K562 (cell line): ENCODE measurements at regions not wholly inside any gene's neighbourhood (a gene's known extent, or its start where the extent isn't known, plus 50 kb on each side); places are given as distances from the start of the nearest gene placed in this dataset.

Experiments used
- ATF7 ChIP-seq: fragments of 450-650 bp; IDR thresholded peaks from 2 replicates; pipeline ENCODE4 v1.7.1; 2014; ENCODE audit warnings: mild to moderate bottlenecking, moderate library complexity
- CBX2 ChIP-seq: fragments of 200-600 bp; sonication (generic); IDR thresholded peaks from one replicate; pipeline ENCODE4 v1.6.1; 2012; ENCODE audit warnings: mild to moderate bottlenecking, low read length, inconsistent platforms; ENCODE audit not compliant: insufficient read depth, poor library complexity, severe bottlenecking
- DNMT1 ChIP-seq: fragments of 450-650 bp; IDR thresholded peaks from 2 replicates; pipeline ENCODE4 v1.6.1; 2016; ENCODE audit warnings: antibody characterized with exemption, mild to moderate bottlenecking
- HNRNPUL1 ChIP-seq: fragments of 200-400 bp; formaldehyde crosslinking; IDR thresholded peaks from 2 replicates; pipeline ENCODE4 v1.6.1; 2017; ENCODE audit warnings: low read length
- TF ChIP-seq, protein P1 (sequence below), 3 experiments: IDR thresholded peaks in 2 of 3; conservative IDR thresholded peaks in 1 of 3; 2 replicates each; pipeline ENCODE4 v1.5.1; 2011 to 2012; ENCODE audit warnings: low read length in 3 of 3, mild to moderate bottlenecking in 3 of 3, control low read depth in 2 of 3, improper control_type of control experiment in 1 of 3, inconsistent platforms in 1 of 3, low read depth in 1 of 3, mixed read lengths in 1 of 3, moderate library complexity in 1 of 3; ENCODE audit not compliant: insufficient read depth in 2 of 3
- TF ChIP-seq, protein P2 (sequence below): fragments of 450-650 bp; formaldehyde crosslinking; IDR thresholded peaks from 2 replicates; pipeline ENCODE4 v1.4.0; 2020; ENCODE audit warnings: mild to moderate bottlenecking

DNA sequence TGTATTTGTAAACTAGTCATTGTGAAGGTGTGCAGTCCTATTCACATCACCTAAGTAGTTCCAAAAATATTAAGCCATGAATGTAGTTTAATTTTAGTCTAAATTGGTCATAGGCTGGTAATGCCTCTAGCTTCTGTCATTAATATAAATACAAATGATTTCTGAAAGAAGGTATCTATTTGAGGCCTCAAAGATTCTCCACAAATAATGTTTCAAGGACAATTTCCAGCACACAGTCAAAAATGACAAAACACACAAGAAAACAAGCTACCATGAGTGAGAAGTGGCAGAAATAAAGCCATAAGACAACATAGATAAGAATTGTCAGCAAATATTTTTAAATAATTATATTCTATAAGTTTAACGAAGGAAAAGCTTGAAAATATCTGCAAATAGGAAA is 66.7 kb upstream of the PDK4 start:
- TF ChIP-seq, protein P1, sequence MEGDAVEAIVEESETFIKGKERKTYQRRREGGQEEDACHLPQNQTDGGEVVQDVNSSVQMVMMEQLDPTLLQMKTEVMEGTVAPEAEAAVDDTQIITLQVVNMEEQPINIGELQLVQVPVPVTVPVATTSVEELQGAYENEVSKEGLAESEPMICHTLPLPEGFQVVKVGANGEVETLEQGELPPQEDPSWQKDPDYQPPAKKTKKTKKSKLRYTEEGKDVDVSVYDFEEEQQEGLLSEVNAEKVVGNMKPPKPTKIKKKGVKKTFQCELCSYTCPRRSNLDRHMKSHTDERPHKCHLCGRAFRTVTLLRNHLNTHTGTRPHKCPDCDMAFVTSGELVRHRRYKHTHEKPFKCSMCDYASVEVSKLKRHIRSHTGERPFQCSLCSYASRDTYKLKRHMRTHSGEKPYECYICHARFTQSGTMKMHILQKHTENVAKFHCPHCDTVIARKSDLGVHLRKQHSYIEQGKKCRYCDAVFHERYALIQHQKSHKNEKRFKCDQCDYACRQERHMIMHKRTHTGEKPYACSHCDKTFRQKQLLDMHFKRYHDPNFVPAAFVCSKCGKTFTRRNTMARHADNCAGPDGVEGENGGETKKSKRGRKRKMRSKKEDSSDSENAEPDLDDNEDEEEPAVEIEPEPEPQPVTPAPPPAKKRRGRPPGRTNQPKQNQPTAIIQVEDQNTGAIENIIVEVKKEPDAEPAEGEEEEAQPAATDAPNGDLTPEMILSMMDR (IDR thresholded peaks at IDR 0.05 in 2 of 3, conservative IDR thresholded peaks at IDR 0.05 in 1 of 3; ENCODE audit: insufficient read depth in 2 of 3, low read depth in 1 of 3, low read length in 3 of 3) = no peak
- TF ChIP-seq, protein P2, sequence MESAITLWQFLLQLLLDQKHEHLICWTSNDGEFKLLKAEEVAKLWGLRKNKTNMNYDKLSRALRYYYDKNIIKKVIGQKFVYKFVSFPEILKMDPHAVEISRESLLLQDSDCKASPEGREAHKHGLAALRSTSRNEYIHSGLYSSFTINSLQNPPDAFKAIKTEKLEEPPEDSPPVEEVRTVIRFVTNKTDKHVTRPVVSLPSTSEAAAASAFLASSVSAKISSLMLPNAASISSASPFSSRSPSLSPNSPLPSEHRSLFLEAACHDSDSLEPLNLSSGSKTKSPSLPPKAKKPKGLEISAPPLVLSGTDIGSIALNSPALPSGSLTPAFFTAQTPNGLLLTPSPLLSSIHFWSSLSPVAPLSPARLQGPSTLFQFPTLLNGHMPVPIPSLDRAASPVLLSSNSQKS (CRISPR knock-in tag) = no peak
- no peak for TF ChIP-seq DNMT1
- TF ChIP-seq HNRNPUL1 = no peak
- no peak for TF ChIP-seq ATF7
- no peak for TF ChIP-seq CBX2
